SKM-1 treated with dmso at 0.1 percent for 144 hours (cell line): ENCODE measurements at regions not wholly inside any gene's neighbourhood (a gene's known extent, or its start where the extent isn't known, plus 50 kb on each side); places are given as distances from the start of the nearest gene placed in this dataset.
"Not testable (repeated sequence)": the region's sequence is repeated elsewhere in the genome, so short reads cannot be mapped to it uniquely, and the experiment has no call there.

Experiments
- DNase-seq: peaks from one replicate; lab custom pipeline; 2025; ENCODE audit not compliant: unreplicated experiment; lab: John Stamatoyannopoulos, UW

GRCh38 chr9:78663369-78663768, 366.4 kb downstream of the PSAT1 start:
- no peak for DNase-seq

- no peak for DNase-seq
These were observed 367.4 kb downstream of the PSAT1 start for GRCh38 chr9:78664370-78664769.

DNA sequence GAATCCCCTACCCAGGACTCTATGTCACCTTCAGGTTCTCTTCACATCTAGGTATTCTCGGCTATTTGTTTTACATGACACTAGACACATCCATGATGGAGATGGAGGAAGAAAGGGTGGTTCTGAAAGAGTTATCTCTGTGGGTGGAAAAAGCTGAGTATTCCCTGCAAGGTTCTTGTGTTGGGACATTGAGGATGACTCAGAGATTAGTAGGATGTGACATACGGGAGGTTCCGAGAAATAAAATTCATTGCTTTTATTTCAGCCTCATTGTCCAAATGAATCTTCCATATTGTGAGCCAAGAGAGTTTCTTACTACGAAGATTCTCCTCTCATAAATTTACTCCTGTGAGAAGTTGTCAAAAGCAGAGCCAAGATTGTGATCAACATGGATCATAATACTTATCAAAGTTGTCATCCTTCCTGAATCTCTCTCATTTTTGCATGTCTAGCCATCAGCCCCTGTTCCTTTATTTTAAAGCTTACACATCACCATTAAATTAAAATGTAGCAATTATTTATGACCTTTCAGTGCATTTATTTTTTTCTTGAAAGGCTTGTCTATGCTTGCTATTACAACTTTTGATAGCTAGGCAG, 370.0 kb downstream of the PSAT1 start:
- DNase-seq = no peak

GRCh38 chr9:78668148-78668832, 371.4 kb downstream of the PSAT1 start:
- no peak for DNase-seq

DNA sequence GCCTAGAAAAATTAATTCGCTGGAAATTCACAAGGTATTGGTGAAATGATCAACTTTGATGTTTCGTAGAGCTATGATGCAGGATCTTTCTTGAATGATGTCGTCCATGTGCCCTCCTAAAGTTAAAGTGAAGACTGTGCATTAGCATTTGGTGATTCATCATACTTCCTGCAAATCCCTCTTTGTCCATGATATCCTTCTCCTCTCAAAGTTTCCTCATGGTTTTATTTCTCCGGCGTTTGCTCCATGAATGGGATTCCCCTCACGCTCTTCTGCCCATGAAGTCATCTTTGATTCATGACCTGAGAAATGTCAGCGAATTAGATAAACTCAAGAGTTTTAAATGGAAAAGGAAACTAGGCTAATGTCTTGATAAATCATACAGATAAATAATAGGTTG, 372.7 kb downstream of the PSAT1 start:
- DNase-seq = no peak

- DNase-seq = no peak
These were observed 374.9 kb downstream of the PSAT1 start for GRCh38 chr9:78671785-78672184.

DNA sequence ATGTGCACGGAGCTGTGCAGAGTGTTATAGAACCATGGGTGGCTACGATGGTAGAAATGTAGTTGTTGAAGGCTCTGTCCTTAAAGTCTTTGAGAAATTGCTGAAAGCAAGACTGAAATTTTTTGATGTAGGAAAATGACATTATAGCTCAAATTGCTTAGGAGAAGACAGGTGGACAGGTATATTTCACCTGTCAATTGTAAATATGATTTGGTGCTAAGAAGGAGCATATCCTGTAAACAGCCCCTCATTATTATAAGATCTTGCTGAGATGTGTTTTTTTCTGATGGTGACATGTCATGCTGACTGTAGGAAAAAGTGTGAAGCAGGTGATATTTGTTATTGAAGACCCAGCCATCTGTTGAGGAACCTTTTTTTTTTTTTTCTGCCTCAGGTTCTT, 377.9 kb downstream of the PSAT1 start:
- DNase-seq = no peak

- DNase-seq = no peak
These were observed 379.1 kb downstream of the PSAT1 start for GRCh38 chr9:78676009-78676408.

DNA sequence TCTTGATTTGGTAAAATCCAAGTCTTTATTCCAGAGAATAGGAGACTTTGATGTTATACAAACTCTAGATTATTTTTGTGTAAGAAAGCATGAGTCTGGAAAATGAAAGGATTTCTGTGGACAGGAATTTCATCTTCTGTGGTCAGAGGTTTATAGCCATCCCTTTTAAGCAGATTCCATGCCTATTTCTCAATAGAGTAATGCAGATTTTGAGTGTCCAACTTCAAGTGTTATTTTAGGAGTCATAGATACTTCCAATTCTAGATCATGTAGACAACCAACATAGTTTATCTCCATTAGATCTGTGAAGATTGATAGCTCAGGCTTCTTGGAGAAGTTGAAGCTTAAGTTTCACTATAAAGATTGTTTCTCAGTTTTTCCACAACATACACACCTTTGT, 379.7 kb downstream of the PSAT1 start:
- no peak for DNase-seq

DNA sequence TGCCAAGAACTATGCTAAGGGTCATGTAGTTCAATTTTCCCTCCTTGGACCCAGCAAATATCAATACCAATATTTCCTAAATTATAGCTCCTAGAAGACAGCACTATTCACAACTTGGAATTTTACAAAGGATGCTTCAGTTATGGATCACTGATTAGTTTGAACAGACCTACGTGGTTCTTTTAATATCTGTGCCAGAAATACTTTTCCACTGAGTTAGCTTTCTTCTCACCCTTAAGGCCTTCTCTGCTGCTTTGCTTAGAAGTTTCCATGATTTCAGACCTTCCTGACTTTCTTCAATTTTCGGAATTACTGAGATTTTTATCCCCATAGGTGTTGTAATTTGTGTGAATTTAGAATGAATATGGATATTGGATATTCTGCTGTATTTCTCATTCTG, 380.4 kb downstream of the PSAT1 start:
- DNase-seq = no peak

DNA sequence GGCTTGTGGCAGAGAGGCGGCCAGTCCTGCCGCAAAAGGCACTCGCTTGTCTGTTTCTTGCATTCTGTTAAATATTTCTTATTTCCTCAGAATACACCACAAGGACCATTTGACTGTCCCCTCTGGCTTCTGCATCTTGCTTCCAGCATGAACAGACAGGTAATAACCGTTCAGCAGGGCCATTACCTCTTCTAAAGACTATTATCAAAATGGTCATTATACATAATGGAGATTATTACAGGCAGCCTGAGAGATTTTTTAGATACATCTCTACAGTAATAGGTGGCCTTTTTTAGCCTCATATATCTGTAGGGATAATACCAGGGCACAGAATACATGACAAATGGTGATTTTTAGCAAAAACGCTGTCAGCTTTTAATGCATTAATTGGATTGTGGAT, 382.0 kb downstream of the PSAT1 start:
- DNase-seq = no peak

DNA sequence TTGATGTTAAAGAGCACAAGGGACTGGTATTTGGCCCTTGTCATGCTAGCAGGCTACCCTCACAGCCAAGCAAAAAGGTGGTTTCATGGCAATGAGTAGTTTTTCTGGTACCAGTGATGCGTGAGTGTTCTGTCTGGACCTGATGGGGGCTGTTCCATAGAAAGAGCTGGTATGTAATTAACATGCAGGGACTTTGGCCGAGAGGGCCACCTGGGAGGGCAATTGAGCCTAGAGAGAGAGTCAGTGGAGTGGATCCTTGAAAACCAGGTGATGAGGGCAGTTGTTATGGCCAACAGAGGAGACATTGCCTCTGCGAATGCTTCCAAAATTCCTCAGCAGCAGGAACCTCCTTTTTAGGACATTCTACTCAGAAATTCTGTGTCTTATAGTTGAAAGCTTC, 383.3 kb downstream of the PSAT1 start:
- no peak for DNase-seq

DNA sequence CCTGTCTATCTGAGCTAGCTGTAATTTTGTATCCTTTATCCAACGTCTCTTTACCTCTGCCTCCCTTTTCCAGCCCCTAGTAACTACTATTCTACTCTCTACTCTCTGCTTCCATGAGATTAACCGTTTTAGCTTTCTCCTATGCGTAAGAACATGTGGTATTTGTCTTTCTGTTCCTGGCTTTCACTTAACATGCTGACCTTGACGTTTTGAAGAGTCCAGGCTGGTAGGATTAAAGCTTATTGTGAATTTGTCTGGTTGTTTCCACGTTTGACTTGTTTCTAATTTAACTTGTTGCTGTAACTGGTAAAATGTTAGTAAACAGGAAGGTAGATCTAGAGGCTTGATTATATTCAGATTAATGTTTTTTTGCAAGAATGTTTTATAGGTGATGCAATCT, 385.3 kb downstream of the PSAT1 start:
- DNase-seq = no peak

- DNase-seq = no peak
These were observed 388.5 kb downstream of the PSAT1 start for GRCh38 chr9:78685471-78685870.

DNA sequence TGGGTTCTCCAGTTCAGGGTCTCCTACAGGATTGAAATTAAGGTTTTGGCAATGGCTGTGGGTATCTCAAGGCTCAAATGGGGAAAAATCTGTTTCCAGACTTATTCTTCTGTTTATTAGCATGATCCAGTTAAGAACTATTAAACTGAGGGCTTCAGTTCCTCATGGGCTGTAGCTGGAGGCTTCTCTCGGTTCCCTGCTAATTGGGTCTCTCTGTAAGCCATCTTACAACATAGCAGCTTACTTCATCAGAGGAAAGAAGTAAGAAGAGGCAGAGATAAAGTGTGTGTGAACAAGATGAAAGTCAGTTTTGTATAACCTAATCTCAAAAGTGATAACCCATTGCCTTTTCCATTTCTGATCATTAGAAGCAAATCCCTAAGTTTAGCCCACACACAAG, 391.9 kb downstream of the PSAT1 start:
- no peak for DNase-seq

DNA sequence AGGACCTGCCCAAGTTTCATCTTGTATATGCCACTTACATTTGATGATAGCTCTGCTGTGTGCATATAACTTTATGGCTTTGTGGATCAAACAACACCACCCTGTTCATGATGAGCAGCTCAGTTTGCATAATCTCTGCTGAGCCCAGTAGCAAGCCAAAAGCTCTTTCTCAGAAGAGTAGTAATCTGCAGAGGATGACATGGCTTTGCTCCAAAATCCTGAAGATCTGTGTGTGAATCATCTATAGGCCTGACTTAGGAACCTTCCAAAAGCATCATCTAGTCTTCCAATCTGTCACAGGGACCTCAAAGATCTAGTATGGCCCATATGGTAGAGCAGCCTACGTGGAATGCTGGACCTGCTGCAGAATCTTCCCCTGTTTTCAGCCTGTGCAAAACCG, 394.6 kb downstream of the PSAT1 start:
- no peak for DNase-seq

GRCh38 chr9:78692871-78693270, 395.9 kb downstream of the PSAT1 start:
- DNase-seq = no peak

DNA sequence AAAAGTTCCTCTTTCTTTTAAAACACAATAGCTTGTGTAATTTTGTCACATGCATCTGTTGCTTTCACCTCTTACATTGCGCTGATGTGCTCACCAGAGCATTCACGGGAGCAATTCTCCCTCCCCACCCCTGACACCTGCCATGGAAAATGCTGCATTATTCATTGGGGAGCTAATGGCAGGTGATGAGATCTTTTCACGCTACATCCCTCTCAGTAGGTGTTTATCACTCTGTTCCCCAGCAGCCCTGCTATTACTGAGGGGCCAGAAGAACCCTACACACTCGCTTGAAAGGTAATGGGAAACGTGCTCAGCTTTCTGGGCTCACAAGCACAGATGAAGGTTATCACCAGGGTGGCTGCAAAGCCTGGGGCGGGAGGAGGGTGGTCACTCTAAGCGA, 398.0 kb downstream of the PSAT1 start:
- DNase-seq = no peak

GRCh38 chr9:78695519-78695918, 398.6 kb downstream of the PSAT1 start:
- no peak for DNase-seq

- DNase-seq = no peak
These were observed 400.7 kb downstream of the PSAT1 start for GRCh38 chr9:78697618-78698017.

DNA sequence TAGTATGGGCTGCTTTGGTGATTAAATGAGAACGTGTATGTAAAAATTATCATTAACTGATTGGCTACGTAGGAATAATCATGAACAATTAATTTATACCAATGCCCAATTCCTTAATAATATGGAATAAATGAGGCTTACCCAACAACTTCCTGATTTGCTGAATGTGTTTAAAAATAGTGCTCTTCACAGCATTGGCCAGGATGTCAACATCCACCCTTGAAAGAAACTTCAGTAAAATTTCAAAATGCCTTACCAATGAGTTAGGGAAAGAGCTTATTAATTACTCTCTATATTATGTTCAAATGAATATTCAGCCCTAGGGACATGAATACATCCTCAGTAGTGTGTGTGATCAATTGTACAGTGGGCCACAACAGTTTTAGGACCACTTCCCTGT, 401.4 kb downstream of the PSAT1 start:
- no peak for DNase-seq

DNA sequence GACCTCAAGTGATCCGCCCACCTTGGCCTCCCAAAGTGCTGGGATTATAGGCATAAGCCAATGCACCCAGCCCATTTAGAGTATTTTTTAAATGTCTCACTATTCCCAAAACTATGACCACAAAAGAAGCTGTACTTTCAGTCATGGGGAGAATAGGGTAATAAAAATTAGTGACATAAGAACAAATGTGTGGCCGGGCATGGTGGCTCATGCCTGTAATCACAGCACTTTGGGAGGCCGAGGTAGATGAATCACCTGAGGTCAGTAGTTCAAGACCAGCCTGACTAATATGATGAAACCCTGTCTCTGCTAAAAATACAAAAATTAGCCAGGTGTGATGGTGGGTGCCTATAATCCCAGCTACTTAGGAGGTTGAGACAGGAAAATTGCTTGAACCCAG, 402.3 kb downstream of the PSAT1 start:
- DNase-seq = not testable (repeated sequence)

- not testable (repeated sequence) for DNase-seq
These were observed 407.2 kb downstream of the PSAT1 start for GRCh38 chr9:78704153-78704552.
